Neural cell (in vitro differentiated cells): ENCODE measurements at regions not wholly inside any gene's neighbourhood (a gene's known extent, or its start where the extent isn't known, plus 50 kb on each side); places are given as distances from the start of the nearest gene placed in this dataset.
A peak's percentile ranks its signal among the peaks of the same experiment; 100 is the strongest.

Experiments used
- H2AFZ ChIP-seq: fragments of 200-600, 300-800 bp; sonication (generic), shearing (Covaris generic); 2 replicates; pipeline ENCODE4 v1.6.0; 2014; ENCODE audit warnings: low read depth, mild to moderate bottlenecking, antibody characterized with exemption, low read length, moderate library complexity
- H3F3A ChIP-seq: fragments of 200-600 bp; shearing (Covaris generic); 2 replicates; pipeline ENCODE4 v1.6.1; 2016; ENCODE audit warnings: mild to moderate bottlenecking, moderate library complexity, mixed read lengths, antibody characterized with exemption, low read length; ENCODE audit not compliant: insufficient read depth, poor library complexity, severe bottlenecking
- H3K27ac ChIP-seq: fragments of 200-600, 300-800 bp; sonication (generic), shearing (Covaris generic); 2 replicates; pipeline ENCODE4 v1.5.1; 2014; ENCODE audit warnings: mild to moderate bottlenecking, low read length, moderate library complexity
- H3K27me3 ChIP-seq: fragments of 300-800, 200-600 bp; sonication (generic), shearing (Covaris generic); 2 replicates; pipeline ENCODE4 v1.6.0; 2014; ENCODE audit warnings: mild to moderate bottlenecking, low read depth, low read length, moderate library complexity; ENCODE audit not compliant: insufficient read depth
- H3K36me3 ChIP-seq: fragments of 300-800, 200-600 bp; sonication (generic), shearing (Covaris generic); 2 replicates; pipeline ENCODE4 v1.5.1; 2014; ENCODE audit warnings: mild to moderate bottlenecking, antibody characterized with exemption, low read length, moderate library complexity; ENCODE audit not compliant: insufficient read depth
- H3K4me2 ChIP-seq: fragments of 300-800, 200-600 bp; sonication (generic), shearing (Covaris generic); 2 replicates; pipeline ENCODE4 v1.6.0; 2014; ENCODE audit warnings: mild to moderate bottlenecking, low read length
- H3K4me3 ChIP-seq: fragments of 300-800, 200-600 bp; sonication (generic), shearing (Covaris generic); 2 replicates; pipeline ENCODE4 v1.5.1; 2014; ENCODE audit warnings: mild to moderate bottlenecking, low read length, moderate library complexity
- H3K79me2 ChIP-seq: fragments of 200-600 bp; shearing (Covaris generic); replicated peaks from 2 replicates; pipeline ENCODE4 v1.6.0; 2014; ENCODE audit warnings: mild to moderate bottlenecking, low read length, moderate library complexity; ENCODE audit not compliant: insufficient read depth
- H3K9ac ChIP-seq: fragments of 300-800, 200-600 bp; sonication (generic), shearing (Covaris generic); 2 replicates; pipeline ENCODE4 v1.6.1; 2016; ENCODE audit warnings: mild to moderate bottlenecking, low read length, mixed read lengths
- H3K9me2 ChIP-seq: fragments of 200-600 bp; shearing (Covaris generic); 2 replicates; pipeline ENCODE4 v1.6.1; 2016; ENCODE audit warnings: mild to moderate bottlenecking, low read length, mixed read lengths; ENCODE audit not compliant: insufficient read depth
- H3K9me3 ChIP-seq: fragments of 200-600, 300-800 bp; sonication (generic), shearing (Covaris generic); 2 replicates; pipeline ENCODE4 v1.6.1; 2016; ENCODE audit warnings: mild to moderate bottlenecking, mixed run types, low read length, moderate library complexity, mixed read lengths
- H4K20me1 ChIP-seq: fragments of 200-600 bp; shearing (Covaris generic); 2 replicates; pipeline ENCODE4 v1.6.1; 2016; ENCODE audit warnings: mild to moderate bottlenecking, mixed run types; ENCODE audit not compliant: insufficient read depth
- CTCF ChIP-seq: fragments of 450-650 bp; IDR thresholded peaks from 2 replicates; pipeline ENCODE4 v1.5.1; 2014; ENCODE audit warnings: antibody characterized with exemption, mild to moderate bottlenecking, moderate library complexity; ENCODE audit not compliant: poor library complexity, severe bottlenecking
- EP300 ChIP-seq: fragments of 450-650 bp; conservative IDR thresholded peaks from 2 replicates; pipeline ENCODE4 v1.6.1; 2014; ENCODE audit warnings: antibody characterized with exemption, mild to moderate bottlenecking, moderate library complexity; ENCODE audit not compliant: poor library complexity, severe bottlenecking
- EZH2 ChIP-seq: fragments of 200-600, 300-800 bp; shearing (Covaris generic), sonication (generic); IDR thresholded peaks from 2 replicates; pipeline ENCODE4 v1.6.1; 2014; ENCODE audit warnings: antibody characterized with exemption, low read length, borderline replicate concordance, mild to moderate bottlenecking; ENCODE audit not compliant: insufficient read depth, poor library complexity, severe bottlenecking
- MXI1 ChIP-seq: fragments of 450-650 bp; conservative IDR thresholded peaks from 2 replicates; pipeline ENCODE4 v1.6.1; 2014; ENCODE audit warnings: antibody characterized with exemption, mild to moderate bottlenecking; ENCODE audit not compliant: poor library complexity, severe bottlenecking
- POLR2AphosphoS5 ChIP-seq: IDR thresholded peaks from 2 replicates; pipeline ENCODE4 v1.6.1; 2012
- RAD21 ChIP-seq: fragments of 450-650 bp; conservative IDR thresholded peaks from 2 replicates; pipeline ENCODE4 v1.6.1; 2014; ENCODE audit warnings: antibody characterized with exemption, mild to moderate bottlenecking, moderate library complexity
- REST ChIP-seq: IDR thresholded peaks from 2 replicates; pipeline ENCODE4 v1.6.1; 2012; ENCODE audit warnings: borderline replicate concordance
- SMC3 ChIP-seq: fragments of 450-650 bp; conservative IDR thresholded peaks from 2 replicates; pipeline ENCODE4 v1.6.1; 2014; ENCODE audit warnings: antibody characterized with exemption, mild to moderate bottlenecking, moderate library complexity; ENCODE audit not compliant: poor library complexity
- TAF1 ChIP-seq: IDR thresholded peaks from 2 replicates; pipeline ENCODE4 v1.6.1; 2012; ENCODE audit warnings: low read depth

DNA sequence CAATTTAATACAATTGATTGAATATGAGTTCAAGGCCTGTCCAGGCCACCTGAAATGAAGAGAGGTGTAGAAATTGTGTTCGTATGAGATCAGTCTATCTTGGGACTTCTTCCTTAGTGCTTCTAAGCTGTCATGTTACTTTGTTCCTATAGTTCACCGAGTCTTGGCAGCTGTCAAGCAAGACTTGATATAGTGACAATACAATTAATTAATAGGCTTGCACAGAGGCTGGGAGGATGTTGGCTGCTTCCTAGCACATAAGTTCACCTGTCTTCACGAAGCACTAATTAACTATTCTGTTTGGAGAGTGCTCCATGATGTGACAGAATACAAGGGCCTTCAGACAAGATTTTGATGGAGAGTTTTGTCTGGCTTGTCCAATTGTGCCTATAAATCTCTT lies 103.7 kb upstream of the CD96 start:
- Histone ChIP-seq H3F3A (no peaks in the 10 kb centered on the region), H3K36me3 (no peaks in the 10 kb centered on the region), H3K4me2 (no peak overlapping the region), H3K9me3 (no peaks in the 10 kb centered on the region), H3K9ac (no peak overlapping the region), H4K20me1 (no peaks in the 10 kb centered on the region), H3K4me3 (no peak overlapping the region), H2AFZ (no peak overlapping the region), H3K27ac (no peak overlapping the region), H3K9me2 (no peaks in the 10 kb centered on the region), H3K27me3 (no peaks in the 10 kb centered on the region), H3K79me2 (no peaks in the 10 kb centered on the region)
- TF ChIP-seq RAD21 (no peak), TAF1 (no peak), EZH2 (no peak), REST (peak; percentile 33), EP300 (peak; percentile 96), POLR2AphosphoS5 (peak; percentile 83)

GRCh38 chr3:111454551-111454950 lies 87.4 kb upstream of the CD96 start:
- H3K79me2 ChIP-seq = no peaks in the 10 kb centered on the region
- no peaks in the 10 kb centered on the region for H3F3A ChIP-seq
- no peak overlapping the region for H2AFZ ChIP-seq
- no peaks in the 10 kb centered on the region for H3K9me3 ChIP-seq
- TF ChIP-seq MXI1 = no peak
- no peak for TF ChIP-seq SMC3
- TF ChIP-seq EZH2 = no peak
- no peak for TF ChIP-seq TAF1
- TF ChIP-seq REST = no peak
- no peak for TF ChIP-seq EP300
- TF ChIP-seq POLR2AphosphoS5 = no peak
- TF ChIP-seq RAD21 = no peak
- no peak for TF ChIP-seq CTCF
- H3K27ac ChIP-seq = no peak overlapping the region
- no peaks in the 10 kb centered on the region for H4K20me1 ChIP-seq
- H3K4me2 ChIP-seq = no peak overlapping the region
- H3K9ac ChIP-seq = no peak overlapping the region
- H3K36me3 ChIP-seq = no peaks in the 10 kb centered on the region
- H3K27me3 ChIP-seq = no peaks in the 10 kb centered on the region
- no peak overlapping the region for H3K4me3 ChIP-seq
- H3K9me2 ChIP-seq = no peaks in the 10 kb centered on the region
